ENCODE measurements at regions not wholly inside any gene's neighbourhood (a gene's known extent, or its start where the extent isn't known, plus 50 kb on each side); places are given as distances from the start of the nearest gene placed in this dataset.
A peak's percentile ranks its signal among the peaks of the same experiment; 100 is the strongest.

DNA sequence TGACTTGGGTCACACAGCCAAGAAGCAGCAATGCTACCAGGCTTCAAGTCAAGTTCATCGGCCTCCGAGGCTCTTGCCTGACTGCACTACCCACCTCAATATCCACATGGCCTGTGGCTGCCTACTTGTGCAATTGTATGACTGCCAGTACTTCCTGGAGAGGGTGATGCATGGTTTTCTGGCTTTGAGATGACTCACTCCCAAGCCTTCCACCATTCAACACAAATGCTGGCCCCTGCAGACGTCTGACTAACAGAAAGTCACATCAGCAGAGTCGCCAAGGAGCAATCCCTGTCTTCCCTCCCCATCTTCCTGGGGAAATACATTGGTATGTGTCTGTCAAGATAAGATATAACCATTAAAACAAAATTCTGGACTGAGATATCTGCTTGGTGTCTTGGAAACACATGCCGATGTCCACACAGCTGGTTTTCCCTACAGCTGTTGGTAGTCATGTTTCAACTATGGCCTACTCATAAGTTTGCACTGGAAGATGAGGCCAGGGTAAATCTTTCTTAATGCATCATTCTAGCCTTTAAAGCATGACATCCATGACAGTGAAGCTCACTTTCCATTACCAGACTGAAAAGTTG, 79.6 kb upstream of the SPATA12 start:
- ChIA-PET CTCF (interaction anchor here (0.6 kb wide), 1 partner anchor 640 kb away, joined by 3 read pairs; no protein-coding TSS in a partner anchor), POLR2A (no interaction called here), RAD21 (ENCODE audit: low non-redundant PET in 1 of 2, low total read pairs in 2 of 2, uncharacterized antibody in 2 of 2, unreplicated experiment in 2 of 2) (no interaction called here)
- Histone ChIP-seq H3K9me2 (ENCODE audit: insufficient read depth) (no peaks in the 10 kb centered on the region), H2AFZ (ENCODE audit: low read depth, low read length, poor library complexity, severe bottlenecking) (no peak overlapping the region), H3K27ac (ENCODE audit: low read depth, low read length) (no peak overlapping the region), H3K4me1 (ENCODE audit: control insufficient read depth in 1 of 2, insufficient read depth in 2 of 2, low read length in 2 of 2) (peaks cover 7 to 18% of the 10 kb centered on the region in 2 experiments; a peak in 3 of 4 replicates), H3K9ac (ENCODE audit: low read length) (no peak overlapping the region), H4K20me1 (ENCODE audit: insufficient read depth) (no peaks in the 10 kb centered on the region), H3K4me3 (replicated peaks in 1 of 2; ENCODE audit: low read depth in 1 of 2, low read length in 2 of 2) (no peak overlapping the region), H3K4me2 (ENCODE audit: low read length) (peak overlapping the region; percentile 29), H3K36me3 (ENCODE audit: control insufficient read depth in 1 of 2, insufficient read depth in 2 of 2, low read length in 2 of 2) (no peaks in the 10 kb centered on the region), H3K27me3 (ENCODE audit: insufficient read depth, low read length) (no peaks in the 10 kb centered on the region), H3K9me3 (ENCODE audit: control insufficient read depth in 1 of 2, insufficient read depth in 1 of 2, low read depth in 1 of 2, low read length in 2 of 2) (no peaks in the 10 kb centered on the region), H3K79me2 (ENCODE audit: insufficient read depth, low read length) (no peaks in the 10 kb centered on the region)
- intact Hi-C loops (cut with micrococcal nuclease), result loop anchor here (5.0 kb wide), 1 partner anchor 124 kb away; no protein-coding TSS in a partner anchor
- DNase-seq (ENCODE audit: low read depth, low spot score) (peak; percentile 68), ATAC-seq (peak; percentile 86)
- BruUV-seq (replicated peaks), result no TSS peak
- no peak for TF ChIP-seq EZH2phosphoT487 (IDR thresholded peaks at IDR 0.05; ENCODE audit: borderline replicate concordance)
- no peak for TF ChIP-seq ZFX (IDR thresholded peaks at IDR 0.05)
- no peak for TF ChIP-seq ZNF274 (IDR thresholded peaks at IDR 0.05; ENCODE audit: low read depth, low read length)
- no peak for TF ChIP-seq CTCF (IDR thresholded peaks at IDR 0.05 in 2 of 3, conservative IDR thresholded peaks at IDR 0.05 in 1 of 3; ENCODE audit: borderline replicate concordance in 1 of 3, insufficient read depth in 1 of 3, low read depth in 2 of 3, low read length in 2 of 3)
- TF ChIP-seq SRF (IDR thresholded peaks at IDR 0.05; ENCODE audit: low read depth), result no peak
- TF ChIP-seq SIN3A (IDR thresholded peaks at IDR 0.05; ENCODE audit: low read depth), result no peak; the same call in 1 of the 2 replicates
- TF ChIP-seq EZH2 (IDR thresholded peaks at IDR 0.05), result no peak
- TF ChIP-seq POLR2AphosphoS5 (IDR thresholded peaks at IDR 0.05; ENCODE audit: low read depth, low read length), result no peak
- TF ChIP-seq ELF1 (IDR thresholded peaks at IDR 0.05; ENCODE audit: borderline replicate concordance, low read depth), result peak; percentile 43; the same call in 1 of the 2 replicates
- TF ChIP-seq REST (IDR thresholded peaks at IDR 0.05; ENCODE audit: low read depth), result no peak
- TF ChIP-seq SP1 (IDR thresholded peaks at IDR 0.05; ENCODE audit: low read depth), result peak; percentile 77
- peak; percentile 93 for TF ChIP-seq CEBPB (IDR thresholded peaks at IDR 0.05; ENCODE audit: low read depth)
- peak; percentile 50 for TF ChIP-seq YY1 (IDR thresholded peaks at IDR 0.05; ENCODE audit: extremely low read depth, insufficient replicate concordance, low read depth, low read length)
- peak; percentile 91 for TF ChIP-seq MAX (IDR thresholded peaks at IDR 0.05)
- TF ChIP-seq RAD21 (IDR thresholded peaks at IDR 0.05; ENCODE audit: low read depth), result no peak
- peak; percentile 94 for TF ChIP-seq CBX3 (IDR thresholded peaks at IDR 0.05; ENCODE audit: low read depth)
- no peak for TF ChIP-seq ATF3 (IDR thresholded peaks at IDR 0.05)
- peak; percentile 91 for TF ChIP-seq JUND (IDR thresholded peaks at IDR 0.05)
- TF ChIP-seq TCF7L2 (IDR thresholded peaks at IDR 0.05; ENCODE audit: borderline replicate concordance, extremely low read depth, insufficient read depth, insufficient read length), result no peak
- no peak for TF ChIP-seq POLR2A (IDR thresholded peaks at IDR 0.05; ENCODE audit: borderline replicate concordance, extremely low read depth, insufficient read depth, insufficient read length)
- no peak for TF ChIP-seq EGR1 (IDR thresholded peaks at IDR 0.05; ENCODE audit: low read depth)
- peak; percentile 92 for TF ChIP-seq FOSL1 (IDR thresholded peaks at IDR 0.05; ENCODE audit: low read depth)

All from HCT116 (cell line).